Activated T-cell treated with anti-CD3 and anti-CD28 coated beads, Interleukin-2, amount 50 U/mL, for 1 hour (primary cell): ENCODE measurements at regions not wholly inside any gene's neighbourhood (a gene's known extent, or its start where the extent isn't known, plus 50 kb on each side); places are given as distances from the start of the nearest gene placed in this dataset.

Source experiments
- DNase-seq: peaks from one replicate; pipeline ENCODE4 v3.0.0-alpha.2; 2020

- DNase-seq = no peak
Observed at GRCh38 chr11:79902493-79902892, 461.7 kb upstream of the TENM4 start.

DNA sequence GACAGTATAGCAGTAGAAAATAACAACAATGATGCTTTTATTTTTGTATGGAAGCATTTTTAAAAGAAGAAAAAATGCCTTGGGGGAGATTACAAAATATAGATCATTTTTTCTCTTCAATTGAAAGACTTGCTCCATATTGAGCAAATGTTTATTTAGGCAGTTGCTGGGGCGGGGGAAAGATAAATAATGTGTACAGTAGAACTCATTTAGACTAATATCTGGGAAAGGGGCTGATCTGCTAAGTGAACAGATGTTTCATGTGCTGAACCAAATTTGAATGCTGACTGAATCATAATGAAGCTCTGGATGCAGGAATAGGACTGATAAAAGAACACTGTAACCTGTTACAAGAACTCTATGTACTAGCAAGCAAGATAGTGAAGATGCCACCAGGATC, 457.1 kb upstream of the TENM4 start:
- DNase-seq = no peak

DNA sequence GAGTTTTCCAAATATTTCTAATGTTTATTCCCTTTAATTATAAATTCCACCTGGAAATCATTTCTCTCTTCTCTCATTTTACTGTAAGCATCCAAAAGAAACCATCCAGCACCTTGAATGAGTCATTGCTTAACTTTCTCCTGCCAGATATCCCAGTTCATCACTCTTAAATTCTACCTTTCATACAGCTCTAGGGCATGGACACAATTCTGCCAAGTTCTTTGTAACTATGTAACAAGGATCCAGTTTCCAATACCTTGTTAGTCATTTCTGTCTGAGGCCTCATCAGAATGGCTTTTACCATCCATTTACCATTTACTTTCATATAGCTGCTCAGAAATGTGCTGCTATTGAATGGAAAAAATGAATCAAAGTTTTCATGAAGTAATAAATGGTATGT, 455.4 kb upstream of the TENM4 start:
- DNase-seq = no peak

DNA sequence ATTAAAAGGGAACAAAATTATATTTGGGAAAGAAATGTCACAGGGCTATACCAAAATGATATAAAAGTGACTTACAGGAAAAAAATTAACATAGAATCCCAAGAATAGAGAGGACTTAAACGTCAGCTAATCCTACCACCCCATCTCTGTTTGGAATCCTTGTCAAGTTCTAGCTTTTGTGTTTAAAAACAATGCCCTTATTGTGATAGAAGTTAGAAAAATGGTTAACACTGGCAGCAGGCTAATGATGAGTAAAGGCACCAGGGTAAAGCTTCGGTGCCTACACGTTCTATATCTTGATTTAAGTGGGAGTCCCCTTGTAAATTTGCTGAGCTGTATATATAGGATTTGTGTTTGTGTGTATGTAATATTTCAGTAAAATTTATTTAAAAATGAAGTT, 453.3 kb upstream of the TENM4 start:
- no peak for DNase-seq

- DNase-seq = no peak
Observed at GRCh38 chr11:79890272-79890671, 449.4 kb upstream of the TENM4 start.

DNA sequence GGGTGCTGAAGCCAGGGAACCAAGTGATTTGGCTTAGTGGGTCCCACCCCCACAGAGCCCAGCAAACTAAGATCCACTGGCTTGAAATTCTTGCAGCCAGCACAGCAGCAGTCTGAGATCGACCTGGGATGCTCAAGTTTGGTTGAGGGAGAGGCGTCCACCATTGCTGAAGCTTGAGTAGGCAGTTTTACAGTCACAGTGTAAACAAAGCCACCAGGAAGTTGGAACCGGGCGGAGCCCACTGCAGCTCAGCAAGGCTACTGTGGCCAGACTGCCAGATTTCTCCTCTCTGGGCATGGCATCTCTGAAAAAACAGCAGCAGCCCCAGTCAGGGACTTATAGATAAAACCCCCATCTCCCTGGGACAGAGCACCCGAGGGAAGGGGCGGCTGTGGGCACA, 424.1 kb upstream of the TENM4 start:
- no peak for DNase-seq

DNA sequence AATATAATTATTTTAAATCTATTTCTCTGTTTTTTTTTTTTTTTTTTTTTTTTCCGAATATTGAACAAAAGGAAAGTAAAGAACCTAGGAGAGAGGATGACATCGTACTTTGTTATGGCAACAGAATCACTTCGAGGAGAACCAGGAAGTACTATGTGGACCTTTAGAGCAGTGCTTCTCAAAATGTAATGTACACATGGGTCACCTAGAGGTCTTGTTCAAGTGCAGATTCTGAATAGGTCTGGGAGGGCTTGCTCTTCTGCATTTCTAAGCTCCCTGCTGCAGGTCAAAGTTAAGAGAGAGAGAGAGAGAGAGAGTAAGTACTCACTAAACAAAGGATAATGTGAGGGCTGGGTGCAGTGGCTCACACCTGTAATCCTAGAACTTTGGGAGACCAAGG, 419.5 kb upstream of the TENM4 start:
- DNase-seq = no peak

- no peak for DNase-seq
Observed at GRCh38 chr11:79857377-79858214, 416.8 kb upstream of the TENM4 start.

DNA sequence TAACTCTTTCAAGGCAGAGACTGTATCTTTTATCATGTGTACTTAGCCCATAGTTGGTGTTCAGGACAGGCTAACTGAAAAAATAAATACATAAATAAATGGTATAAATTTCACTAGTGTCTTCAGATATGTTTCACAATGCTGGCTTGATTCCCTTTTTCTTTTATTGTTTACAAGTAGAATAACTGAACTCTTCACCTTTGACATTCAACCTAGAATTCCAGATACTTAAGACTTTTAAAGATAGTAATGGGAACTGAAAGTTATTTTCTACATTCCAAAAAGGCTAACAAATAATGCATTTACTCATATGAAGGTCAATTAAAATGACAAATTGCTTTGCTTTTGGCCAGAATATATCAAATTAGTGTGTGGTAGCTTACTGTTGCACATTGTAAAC, 411.3 kb upstream of the TENM4 start:
- no peak for DNase-seq

DNA sequence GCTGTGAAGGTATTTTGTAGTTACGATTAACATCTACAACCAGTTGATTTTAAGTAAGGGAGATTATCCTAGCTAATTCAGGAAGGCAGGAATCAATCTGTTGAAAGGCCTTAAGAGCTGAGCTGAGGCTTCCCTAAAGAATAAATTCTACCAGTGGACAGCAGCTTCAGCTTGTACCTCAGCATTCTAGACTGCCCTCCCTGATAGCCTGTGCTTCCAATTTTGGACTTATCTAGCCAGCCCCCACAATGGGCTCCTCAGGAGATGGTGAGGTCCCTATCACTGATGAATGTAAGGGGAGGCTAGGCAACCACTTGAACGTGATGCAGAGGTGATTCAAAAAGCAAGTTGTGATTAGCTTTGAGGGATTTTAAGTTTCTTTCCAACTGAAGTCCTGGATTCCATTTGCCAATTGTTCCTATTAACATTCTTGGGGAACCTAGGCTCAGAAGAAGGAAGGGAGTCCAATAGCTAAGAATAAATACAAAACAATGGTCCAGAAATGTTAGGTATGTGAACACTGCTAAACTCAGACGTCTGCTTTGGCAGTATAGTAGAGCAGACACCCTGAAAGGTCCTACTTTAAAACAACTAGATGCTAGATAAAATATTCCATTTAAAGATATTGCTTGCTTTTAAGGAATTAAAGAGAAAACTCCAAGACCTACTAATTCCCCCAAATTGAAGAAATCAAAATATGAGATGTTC, 404.3 kb upstream of the TENM4 start:
- DNase-seq = no peak

GRCh38 chr11:79834015-79834414, 393.2 kb upstream of the TENM4 start:
- no peak for DNase-seq

- DNase-seq = no peak
Observed at GRCh38 chr11:79830446-79830845, 389.6 kb upstream of the TENM4 start.

DNA sequence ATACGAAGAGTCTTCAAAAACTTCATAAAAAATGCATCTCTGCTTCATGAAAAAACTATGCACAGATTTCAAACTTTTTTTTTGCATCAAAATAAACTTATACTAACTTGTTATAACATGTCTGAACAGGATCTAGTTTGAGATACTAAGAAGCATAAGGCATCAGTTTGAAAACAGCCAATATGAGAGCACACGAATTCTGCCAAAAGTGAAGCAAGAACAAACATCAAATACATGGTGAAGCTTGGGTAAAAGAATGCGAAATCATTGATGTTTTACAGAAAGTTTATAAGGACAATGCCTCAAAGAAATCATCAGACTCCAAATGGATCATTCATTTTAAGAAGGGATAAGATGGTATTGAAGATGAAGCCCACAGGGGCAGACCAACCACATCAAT, 389.1 kb upstream of the TENM4 start:
- DNase-seq = no peak

DNA sequence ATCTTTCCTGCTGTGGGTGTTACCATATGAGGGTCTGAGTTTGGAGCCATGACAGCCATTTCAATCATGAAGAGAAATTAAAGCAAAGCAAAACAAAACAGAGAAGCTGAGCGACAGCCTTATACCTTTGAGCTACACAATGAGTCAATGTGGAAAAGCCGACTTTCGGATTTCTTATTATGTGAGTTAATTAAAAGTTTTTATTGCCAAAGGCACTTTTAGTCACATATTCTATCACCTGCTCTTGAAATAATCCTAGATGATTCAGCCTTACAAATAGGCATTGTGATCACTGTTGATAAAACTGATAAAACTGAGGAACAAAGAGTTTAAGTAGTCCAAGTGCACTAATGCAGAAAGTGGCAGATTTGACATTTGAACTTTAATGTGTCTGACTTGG, 381.9 kb upstream of the TENM4 start:
- DNase-seq = no peak

DNA sequence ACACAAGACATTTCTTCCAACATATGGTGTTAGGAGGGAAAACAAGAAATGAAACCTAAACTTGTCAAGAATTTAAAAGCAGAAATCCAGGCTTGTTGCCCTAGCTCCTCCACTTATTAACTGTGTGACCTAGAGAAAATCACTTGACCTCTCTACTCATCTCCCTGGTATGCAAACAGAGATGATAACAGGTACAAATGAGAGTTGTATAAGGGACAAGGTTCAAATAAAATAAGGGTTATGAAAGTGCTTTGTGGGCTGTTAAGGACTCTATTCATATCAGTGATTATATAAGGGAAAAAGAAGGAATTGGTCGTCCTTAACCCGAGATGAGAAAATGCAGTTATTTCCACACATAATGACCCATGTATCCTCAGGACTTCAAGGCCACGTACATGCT, 372.7 kb upstream of the TENM4 start:
- DNase-seq = no peak

DNA sequence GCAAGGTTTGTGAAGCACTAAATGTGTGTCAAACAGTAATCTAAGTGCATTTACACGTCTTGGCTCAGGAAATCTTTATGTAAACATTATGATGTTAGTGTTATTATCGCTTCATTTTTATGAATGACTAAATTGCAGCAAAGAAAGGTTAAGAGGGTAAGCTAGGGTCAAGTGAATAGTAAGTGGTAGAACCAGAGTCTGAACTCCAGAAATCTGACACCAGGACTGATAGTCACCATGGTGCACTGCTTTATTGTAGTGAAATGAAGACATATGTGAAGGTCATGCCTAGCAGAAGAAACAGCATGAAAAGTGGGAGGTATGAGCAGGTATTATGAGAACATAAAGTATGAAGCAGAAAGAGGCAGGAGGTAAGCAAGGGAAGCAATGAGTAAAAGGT, 368.7 kb upstream of the TENM4 start:
- DNase-seq = no peak

GRCh38 chr11:79807506-79807905, 366.7 kb upstream of the TENM4 start:
- DNase-seq = no peak

DNA sequence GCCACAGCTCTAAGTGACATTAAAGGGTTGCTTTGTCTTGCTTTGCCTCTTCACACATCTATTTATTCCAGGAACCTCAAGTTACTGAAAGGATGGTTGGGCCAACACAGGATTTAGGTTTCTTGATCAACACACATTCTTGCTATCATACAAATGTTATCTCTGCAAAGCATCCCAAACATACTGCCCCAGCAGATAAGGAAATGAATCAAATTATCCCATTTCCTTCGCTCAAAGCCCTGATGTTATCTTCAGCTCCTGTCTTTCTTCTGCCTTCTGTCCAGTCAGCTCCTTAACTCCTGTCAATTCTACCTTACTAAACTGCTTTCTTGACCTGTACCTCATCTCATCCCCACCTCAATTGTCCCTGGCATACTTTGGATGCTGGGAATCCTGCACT, 355.9 kb upstream of the TENM4 start:
- DNase-seq = no peak

GRCh38 chr11:79794484-79795393, 353.9 kb upstream of the TENM4 start:
- DNase-seq = no peak

DNA sequence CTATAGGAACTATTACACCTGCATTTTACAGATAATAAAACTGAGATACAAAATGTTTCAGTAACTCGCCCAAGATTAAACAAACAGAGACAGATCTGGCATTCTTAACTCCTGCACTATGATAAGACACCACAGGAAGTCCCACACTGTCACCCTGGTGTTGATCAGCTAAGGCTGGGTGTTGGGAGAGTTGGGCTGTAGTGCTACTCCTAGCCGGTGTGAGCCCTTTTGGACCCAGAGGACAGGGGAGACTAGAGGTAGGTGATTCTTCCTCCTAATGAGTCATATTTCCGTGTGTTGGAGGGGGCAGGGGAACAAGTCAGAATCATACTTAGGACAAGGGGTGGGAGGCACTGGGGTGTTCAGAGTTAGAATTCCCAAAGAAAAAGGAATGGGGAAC, 353.2 kb upstream of the TENM4 start:
- DNase-seq = no peak

DNA sequence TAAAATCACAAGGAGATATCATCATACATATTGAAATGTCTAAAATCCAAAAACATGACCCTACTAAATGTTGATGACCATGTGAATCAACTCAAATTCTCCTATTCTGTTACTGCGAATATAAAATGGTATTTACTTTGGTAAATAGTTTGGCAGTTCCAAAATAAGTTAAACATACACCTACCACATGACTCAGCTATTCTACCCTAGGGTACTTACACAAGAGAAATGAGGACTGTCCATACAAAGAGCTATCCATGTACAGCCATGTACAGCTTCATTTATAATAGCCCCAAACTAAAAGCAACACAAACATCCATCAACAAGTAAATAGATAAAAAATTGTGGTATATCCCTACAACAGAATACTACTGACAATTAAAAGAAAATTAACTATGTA, 346.1 kb upstream of the TENM4 start:
- DNase-seq = no peak

GRCh38 chr11:79783833-79784232, 343.0 kb upstream of the TENM4 start:
- DNase-seq = no peak

DNA sequence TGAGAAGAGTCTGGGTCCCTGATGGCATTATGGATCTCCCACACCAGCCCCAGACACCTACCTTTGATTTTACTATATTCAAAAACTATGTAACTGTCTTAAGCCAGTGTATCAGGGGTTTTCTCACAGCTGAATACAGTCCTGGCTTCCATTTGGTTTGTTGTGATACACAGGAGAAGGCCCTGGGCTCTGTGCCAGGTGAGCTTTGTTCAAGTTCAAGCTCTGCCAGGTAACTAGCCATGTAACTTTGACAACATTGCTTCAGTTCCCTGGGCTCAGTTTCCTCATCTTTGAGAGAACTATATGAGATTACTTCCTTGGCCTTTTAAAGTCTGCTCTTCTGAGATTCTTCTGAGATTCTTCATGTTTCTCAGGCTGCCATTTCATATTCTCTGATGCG, 327.5 kb upstream of the TENM4 start:
- DNase-seq = no peak
